ENCODE measurements at regions not wholly inside any gene's neighbourhood (a gene's known extent, or its start where the extent isn't known, plus 50 kb on each side); places are given as distances from the start of the nearest gene placed in this dataset.
A peak's percentile ranks its signal among the peaks of the same experiment; 100 is the strongest.

GRCh38 chr5:6812800-6813731 lies 99.8 kb downstream of the TENT4A start:
- 61 to 77% (median 64%) methylated on average over 8 of the region's 8 CpGs for WGBS, 3 donors
- Histone ChIP-seq H3K9me3 (no peaks in the 10 kb centered on the region), H3K36me3 (ENCODE audit: insufficient read depth in 1 of 2, low read depth in 1 of 2) (no peaks in the 10 kb centered on the region), H3K4me1 (no peaks in the 10 kb centered on the region), H3K27me3 (ENCODE audit: insufficient read depth in 3 of 3, low read length in 2 of 3) (no peaks in the 10 kb centered on the region), H3K27ac (no peak overlapping the region), H3K4me3 (no peak overlapping the region)
- DNase-seq: no peak
- ATAC-seq: peak in 1 of 4 donors; percentile 37
- TF ChIP-seq, protein P1, sequence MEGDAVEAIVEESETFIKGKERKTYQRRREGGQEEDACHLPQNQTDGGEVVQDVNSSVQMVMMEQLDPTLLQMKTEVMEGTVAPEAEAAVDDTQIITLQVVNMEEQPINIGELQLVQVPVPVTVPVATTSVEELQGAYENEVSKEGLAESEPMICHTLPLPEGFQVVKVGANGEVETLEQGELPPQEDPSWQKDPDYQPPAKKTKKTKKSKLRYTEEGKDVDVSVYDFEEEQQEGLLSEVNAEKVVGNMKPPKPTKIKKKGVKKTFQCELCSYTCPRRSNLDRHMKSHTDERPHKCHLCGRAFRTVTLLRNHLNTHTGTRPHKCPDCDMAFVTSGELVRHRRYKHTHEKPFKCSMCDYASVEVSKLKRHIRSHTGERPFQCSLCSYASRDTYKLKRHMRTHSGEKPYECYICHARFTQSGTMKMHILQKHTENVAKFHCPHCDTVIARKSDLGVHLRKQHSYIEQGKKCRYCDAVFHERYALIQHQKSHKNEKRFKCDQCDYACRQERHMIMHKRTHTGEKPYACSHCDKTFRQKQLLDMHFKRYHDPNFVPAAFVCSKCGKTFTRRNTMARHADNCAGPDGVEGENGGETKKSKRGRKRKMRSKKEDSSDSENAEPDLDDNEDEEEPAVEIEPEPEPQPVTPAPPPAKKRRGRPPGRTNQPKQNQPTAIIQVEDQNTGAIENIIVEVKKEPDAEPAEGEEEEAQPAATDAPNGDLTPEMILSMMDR (IDR thresholded peaks at IDR 0.05): no peak
- intact Hi-C loops (cut with DNase I): no loop called here

DNA sequence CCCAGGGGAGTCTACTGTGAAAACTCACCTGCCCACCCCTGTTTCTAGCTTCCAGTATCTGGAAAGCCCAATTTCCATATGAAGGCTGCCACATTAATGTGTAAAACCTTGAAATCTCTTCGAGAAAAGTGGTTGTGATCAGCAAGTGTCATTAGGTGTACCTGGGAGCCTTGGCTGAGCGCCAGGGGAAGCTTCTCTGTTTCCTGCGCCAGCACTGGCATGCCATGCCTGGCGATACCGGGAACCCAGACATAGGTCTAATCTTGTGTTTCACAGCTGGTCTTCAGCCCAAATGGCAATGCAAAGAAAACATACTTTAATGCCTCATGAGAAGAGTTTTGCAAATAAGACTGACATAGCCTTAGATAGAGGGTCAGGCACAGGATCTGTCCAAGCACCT lies 101.6 kb downstream of the TENT4A start:
- H3K27ac ChIP-seq: no peak overlapping the region
- 69 to 76% (median 74%) methylated on average over 5 of the region's 5 CpGs for WGBS, 3 donors

GRCh38 chr5:6818594-6819511 lies 105.6 kb downstream of the TENT4A start:
- no peak overlapping the region for H3K27ac ChIP-seq
- H3K27me3 ChIP-seq (ENCODE audit: insufficient read depth in 3 of 3, low read length in 2 of 3): peaks cover 0 to 5% (median 0%) of the 10 kb centered on the region in 3 donors
- intact Hi-C loops (cut with DNase I): no loop called here
- DNase-seq (no peak), ATAC-seq (no peak)
- TF ChIP-seq, protein P1 (IDR thresholded peaks at IDR 0.05): no peak
- 56 to 60% (median 59%) methylated on average over 14 of the region's 14 CpGs for WGBS, 3 donors
- H3K4me3 ChIP-seq: no peak overlapping the region
- no peaks in the 10 kb centered on the region for H3K36me3 ChIP-seq (ENCODE audit: insufficient read depth in 1 of 2, low read depth in 1 of 2)
- no peaks in the 10 kb centered on the region for H3K4me1 ChIP-seq
- H3K9me3 ChIP-seq: peaks cover 10% of the 10 kb centered on the region

More for the DNA sequence above, 101.6 kb downstream of the TENT4A start:
- no peak for DNase-seq
- TF ChIP-seq, protein P1 (IDR thresholded peaks at IDR 0.05): no peak
- ATAC-seq: no peak
- no peaks in the 10 kb centered on the region for H3K36me3 ChIP-seq (ENCODE audit: insufficient read depth in 1 of 2, low read depth in 1 of 2)
- no peak overlapping the region for H3K4me3 ChIP-seq
- H3K4me1 ChIP-seq: no peaks in the 10 kb centered on the region
- intact Hi-C loops (cut with DNase I): no loop called here
- peaks cover 0 to 3% (median 0%) of the 10 kb centered on the region in 3 donors for H3K27me3 ChIP-seq (ENCODE audit: insufficient read depth in 3 of 3, low read length in 2 of 3)
- no peaks in the 10 kb centered on the region for H3K9me3 ChIP-seq

DNA sequence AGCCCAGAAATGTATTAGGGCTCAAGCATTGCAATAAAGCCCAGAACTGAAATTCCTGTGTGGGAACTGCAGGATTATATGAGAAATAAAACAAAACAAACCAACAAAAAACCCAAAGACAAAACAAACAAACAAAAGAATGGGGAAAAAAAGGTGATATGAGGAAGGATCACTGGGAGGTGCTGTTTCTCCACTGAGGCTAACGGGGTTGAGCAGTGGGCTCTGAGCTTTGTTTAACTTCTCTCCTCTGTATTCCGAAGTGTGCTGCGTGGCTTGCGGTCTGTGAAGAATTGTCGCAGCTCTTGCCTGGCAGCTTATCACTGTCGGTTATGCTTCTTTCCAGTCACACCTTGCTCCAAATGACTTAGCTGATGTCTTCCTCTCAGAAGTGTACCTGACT lies 106.3 kb downstream of the TENT4A start:
- no peak overlapping the region for H3K4me3 ChIP-seq
- no peaks in the 10 kb centered on the region for H3K36me3 ChIP-seq (ENCODE audit: insufficient read depth in 1 of 2, low read depth in 1 of 2)
- H3K27ac ChIP-seq: no peak overlapping the region
- no peaks in the 10 kb centered on the region for H3K4me1 ChIP-seq
- WGBS, 3 donors: 47 to 62% (median 54%) methylated on average over 6 of the region's 6 CpGs
- H3K9me3 ChIP-seq: peaks cover 10% of the 10 kb centered on the region
- intact Hi-C loops (cut with DNase I): no loop called here
- no peak for DNase-seq
- TF ChIP-seq, protein P1 (IDR thresholded peaks at IDR 0.05): peak; percentile 15
- H3K27me3 ChIP-seq (ENCODE audit: insufficient read depth in 3 of 3, low read length in 2 of 3): peaks cover 0 to 5% (median 0%) of the 10 kb centered on the region in 3 donors
- no peak for ATAC-seq

All from psoas muscle (tissue), 7 donors.